ENCODE measurements at regions not wholly inside any gene's neighbourhood (a gene's known extent, or its start where the extent isn't known, plus 50 kb on each side); places are given as distances from the start of the nearest gene placed in this dataset.

- H3K4me1 ChIP-seq: peaks cover 8% of the 10 kb centered on the region
- no peaks in the 10 kb centered on the region for H3K9me3 ChIP-seq (replicated peaks)
- intact Hi-C loops (cut with micrococcal nuclease): no loop called here
- TF ChIP-seq CTCF (IDR thresholded peaks at IDR 0.05; ENCODE audit: borderline replicate concordance): no peak
- H3K36me3 ChIP-seq: no peaks in the 10 kb centered on the region
- H3K4me3 ChIP-seq: no peak overlapping the region
- DNase-seq: no peak
- no peak overlapping the region for H3K27ac ChIP-seq (replicated peaks)
- H3K27me3 ChIP-seq (ENCODE audit: low read depth): no peaks in the 10 kb centered on the region
These were observed 746.9 kb downstream of the EFNB2 start for GRCh38 chr13:105788530-105788929.

- intact Hi-C loops (cut with micrococcal nuclease): no loop called here
- DNase-seq: no peak
- Histone ChIP-seq H3K36me3 (no peaks in the 10 kb centered on the region), H3K27ac (replicated peaks) (no peak overlapping the region), H3K4me1 (peaks cover 8% of the 10 kb centered on the region), H3K9me3 (replicated peaks) (peaks cover under 1% of the 10 kb centered on the region), H3K4me3 (no peak overlapping the region), H3K27me3 (ENCODE audit: low read depth) (no peaks in the 10 kb centered on the region)
- TF ChIP-seq CTCF (IDR thresholded peaks at IDR 0.05; ENCODE audit: borderline replicate concordance): no peak
These were observed 747.8 kb downstream of the EFNB2 start for GRCh38 chr13:105787632-105788031.

- Histone ChIP-seq H3K9me3 (replicated peaks) (peaks cover 11% of the 10 kb centered on the region), H3K4me1 (peaks cover 8% of the 10 kb centered on the region), H3K27me3 (ENCODE audit: low read depth) (no peaks in the 10 kb centered on the region), H3K27ac (replicated peaks) (no peak overlapping the region), H3K36me3 (no peaks in the 10 kb centered on the region), H3K4me3 (no peak overlapping the region)
- DNase-seq: no peak
- no peak for TF ChIP-seq CTCF (IDR thresholded peaks at IDR 0.05; ENCODE audit: borderline replicate concordance)
- intact Hi-C loops (cut with micrococcal nuclease): no loop called here
These were observed 750.0 kb downstream of the EFNB2 start for GRCh38 chr13:105785436-105785835.

- no peaks in the 10 kb centered on the region for H3K4me1 ChIP-seq
- DNase-seq: no peak
- intact Hi-C loops (cut with micrococcal nuclease): no loop called here
These were observed 752.2 kb downstream of the EFNB2 start for GRCh38 chr13:105783261-105783660.

GRCh38 chr13:105778196-105778595 is 757.3 kb downstream of the EFNB2 start:
- Histone ChIP-seq H3K4me1 (no peaks in the 10 kb centered on the region), H3K4me3 (no peak overlapping the region), H3K27ac (replicated peaks) (no peak overlapping the region), H3K36me3 (no peaks in the 10 kb centered on the region), H3K9me3 (replicated peaks) (peaks cover 11% of the 10 kb centered on the region), H3K27me3 (ENCODE audit: low read depth) (no peaks in the 10 kb centered on the region)
- DNase-seq: no peak
- no peak for TF ChIP-seq CTCF (IDR thresholded peaks at IDR 0.05; ENCODE audit: borderline replicate concordance)
- intact Hi-C loops (cut with micrococcal nuclease): no loop called here

More at GRCh38 chr13:105783261-105783660, 752.2 kb downstream of the EFNB2 start:
- no peak overlapping the region for H3K27ac ChIP-seq (replicated peaks)
- TF ChIP-seq CTCF (IDR thresholded peaks at IDR 0.05; ENCODE audit: borderline replicate concordance): no peak
- H3K36me3 ChIP-seq: no peaks in the 10 kb centered on the region
- H3K9me3 ChIP-seq (replicated peaks): peaks cover 11% of the 10 kb centered on the region
- no peaks in the 10 kb centered on the region for H3K27me3 ChIP-seq (ENCODE audit: low read depth)
- H3K4me3 ChIP-seq: no peak overlapping the region
